NCI-H82 treated with DMSO at 0.1 percent for 48 hours (cell line): ENCODE measurements at regions not wholly inside any gene's neighbourhood (a gene's known extent, or its start where the extent isn't known, plus 50 kb on each side); places are given as distances from the start of the nearest gene placed in this dataset.

Source experiments
- DNase-seq: peaks from one replicate; lab custom pipeline; 2025; ENCODE audit not compliant: unreplicated experiment; lab: John Stamatoyannopoulos, UW

DNA sequence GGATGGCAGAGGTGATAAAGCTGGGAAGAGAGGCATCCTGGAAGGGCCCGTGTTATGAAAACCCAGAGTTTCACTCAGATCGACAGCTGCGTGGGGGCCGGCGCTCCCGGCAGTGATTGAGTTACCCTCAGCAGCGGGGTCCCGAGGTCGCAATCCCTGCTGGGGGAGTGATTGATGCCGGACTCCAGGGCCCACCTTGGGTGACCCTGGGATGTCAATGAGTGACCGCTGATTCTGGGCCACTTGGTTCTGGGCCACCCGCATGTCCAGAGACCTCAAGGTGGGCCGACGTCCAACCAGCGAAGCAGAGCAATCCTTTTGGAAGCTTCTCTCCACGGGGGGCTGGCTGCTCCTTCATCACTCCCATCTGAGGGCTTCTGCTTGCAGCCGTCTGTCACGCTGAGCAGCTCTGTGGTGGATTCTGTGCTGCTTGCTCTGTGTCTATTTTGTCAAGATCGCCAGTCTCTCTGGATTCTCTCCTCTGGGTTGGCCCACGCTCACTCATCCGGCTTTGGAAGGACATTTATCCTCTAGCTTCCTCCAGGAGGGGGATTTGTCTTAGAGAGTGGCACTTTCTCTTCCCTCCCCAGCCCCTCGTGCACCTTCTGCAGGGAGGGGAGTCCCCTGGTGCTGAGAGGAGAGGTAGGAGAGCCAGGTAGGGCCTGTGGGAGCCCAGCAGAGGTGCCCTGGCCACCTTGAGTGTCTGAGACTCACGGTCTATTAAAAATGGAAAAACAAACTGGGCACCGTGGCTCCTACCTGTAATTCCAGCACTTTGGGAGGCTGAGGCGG lies 110.9 kb upstream of the C1orf174 start:
- DNase-seq: no peak

DNA sequence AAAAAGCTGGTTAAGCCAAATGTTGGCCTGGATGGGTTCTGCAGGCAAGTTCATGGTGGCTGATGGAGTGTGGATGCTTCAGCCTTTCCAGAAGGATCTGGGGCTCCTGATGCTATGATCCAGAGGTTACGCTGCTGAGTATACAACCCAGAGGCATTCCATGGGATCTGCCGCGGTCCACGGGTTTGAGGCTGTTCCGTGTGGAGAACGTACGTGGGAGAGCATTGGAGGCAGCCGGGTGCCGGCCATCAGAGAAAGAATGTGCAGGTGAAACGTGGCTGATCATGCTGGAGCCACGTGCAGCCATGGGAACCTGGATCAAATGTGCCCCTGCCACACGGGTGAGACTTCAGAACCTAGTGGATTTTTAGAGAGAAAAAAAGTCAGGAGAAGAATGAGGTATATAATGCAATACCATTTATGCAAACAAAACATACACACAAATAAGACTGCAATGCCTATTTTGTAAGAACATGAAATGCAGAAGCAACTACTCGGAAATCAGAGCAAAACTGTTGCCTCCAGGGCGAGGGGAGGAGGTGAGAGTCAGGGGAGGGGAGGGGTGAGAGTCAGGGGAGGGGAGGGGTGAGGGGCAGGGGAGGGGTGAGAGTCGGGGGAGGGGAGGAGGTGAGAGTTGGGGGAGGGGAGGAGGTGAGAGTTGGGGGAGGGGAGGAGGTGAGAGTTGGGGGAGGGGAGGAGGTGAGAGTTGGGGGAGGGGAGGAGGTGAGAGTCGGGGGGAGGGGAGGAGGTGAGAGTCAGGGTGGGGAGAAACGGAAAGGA lies 116.5 kb upstream of the C1orf174 start:
- no peak for DNase-seq

DNA sequence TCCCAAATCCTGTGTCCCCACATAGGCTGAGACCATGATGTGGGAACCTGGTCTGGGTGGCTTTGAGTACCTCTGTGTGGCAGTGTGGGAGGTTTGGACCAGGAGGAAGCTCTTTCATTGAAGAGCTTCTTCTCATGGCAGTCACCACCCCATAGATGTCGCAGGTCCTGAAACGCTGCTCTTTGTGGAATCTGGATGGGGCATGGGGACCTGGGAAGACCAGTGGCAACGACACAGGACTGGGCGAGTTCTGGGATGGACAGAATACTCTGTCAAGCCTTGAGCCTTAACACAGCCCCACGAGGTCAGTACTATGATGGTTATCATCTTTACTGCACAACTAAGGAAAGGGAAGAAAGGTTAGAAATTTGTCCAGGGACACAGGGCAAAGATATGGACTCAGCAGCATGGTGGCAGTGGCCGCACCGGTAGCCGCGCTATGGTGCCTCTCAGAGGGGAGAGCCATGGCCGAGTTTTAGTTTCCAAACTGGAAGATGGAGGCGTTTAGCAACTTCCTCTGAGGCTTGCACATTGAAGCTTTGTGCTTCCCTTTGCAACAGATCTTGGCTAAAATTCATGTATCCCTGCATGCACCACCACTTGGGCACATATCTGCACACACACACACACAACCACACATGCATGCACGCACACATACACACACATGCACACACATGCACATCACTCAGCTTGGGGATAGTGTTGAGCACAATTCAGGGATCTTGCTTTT lies 117.7 kb upstream of the C1orf174 start:
- no peak for DNase-seq

DNA sequence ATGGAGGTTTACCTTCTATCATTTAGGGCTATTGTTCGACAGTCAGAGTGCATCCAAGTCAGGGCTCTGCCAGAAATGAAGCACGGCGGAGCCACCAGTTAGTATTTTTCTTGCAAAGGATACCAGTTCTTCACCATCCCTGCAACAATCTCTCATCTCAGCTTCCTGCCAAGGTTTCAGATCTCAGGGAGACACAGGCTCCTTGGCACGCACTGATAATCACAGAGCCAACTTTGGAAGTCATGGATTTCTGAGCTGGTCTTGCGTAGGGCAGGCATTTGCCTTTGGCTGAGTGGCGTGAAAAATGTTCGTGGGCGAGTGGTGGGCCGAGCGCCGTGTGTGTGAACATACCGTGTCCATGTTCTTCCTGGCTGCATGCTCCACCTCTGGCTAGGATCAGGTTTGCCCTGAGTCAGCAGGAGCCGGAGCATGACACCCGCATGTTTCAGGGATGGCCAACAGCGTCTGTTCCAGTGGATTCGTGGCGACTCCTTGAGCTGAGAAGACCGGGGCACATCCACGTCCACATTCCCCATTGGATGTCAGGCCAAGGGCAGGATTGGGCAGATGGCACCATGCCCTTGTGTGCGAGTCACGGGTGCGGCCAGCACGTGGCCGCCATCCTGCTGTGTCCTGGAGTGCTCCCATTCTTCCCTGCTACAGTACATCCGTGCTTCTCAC lies 118.5 kb upstream of the C1orf174 start:
- no peak for DNase-seq

DNA sequence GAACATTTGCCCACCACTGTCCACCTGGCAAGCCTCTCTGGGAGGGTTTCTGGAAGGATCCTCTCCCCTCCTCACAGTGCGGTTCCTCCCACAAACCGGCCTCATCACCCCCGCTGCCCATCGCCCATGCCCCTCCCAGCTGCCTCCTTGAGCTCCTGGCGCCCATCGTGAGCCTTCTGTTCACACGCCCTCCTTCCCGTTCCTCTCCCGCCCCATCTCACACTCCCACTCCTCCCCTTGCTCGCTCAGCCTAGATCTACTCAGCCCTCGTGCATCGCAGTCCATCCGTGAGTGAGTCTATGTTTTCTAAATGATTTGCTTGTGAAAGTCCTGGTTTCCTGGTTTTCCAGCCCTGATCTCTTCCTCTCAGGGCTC lies 119.1 kb upstream of the C1orf174 start:
- DNase-seq: no peak

DNA sequence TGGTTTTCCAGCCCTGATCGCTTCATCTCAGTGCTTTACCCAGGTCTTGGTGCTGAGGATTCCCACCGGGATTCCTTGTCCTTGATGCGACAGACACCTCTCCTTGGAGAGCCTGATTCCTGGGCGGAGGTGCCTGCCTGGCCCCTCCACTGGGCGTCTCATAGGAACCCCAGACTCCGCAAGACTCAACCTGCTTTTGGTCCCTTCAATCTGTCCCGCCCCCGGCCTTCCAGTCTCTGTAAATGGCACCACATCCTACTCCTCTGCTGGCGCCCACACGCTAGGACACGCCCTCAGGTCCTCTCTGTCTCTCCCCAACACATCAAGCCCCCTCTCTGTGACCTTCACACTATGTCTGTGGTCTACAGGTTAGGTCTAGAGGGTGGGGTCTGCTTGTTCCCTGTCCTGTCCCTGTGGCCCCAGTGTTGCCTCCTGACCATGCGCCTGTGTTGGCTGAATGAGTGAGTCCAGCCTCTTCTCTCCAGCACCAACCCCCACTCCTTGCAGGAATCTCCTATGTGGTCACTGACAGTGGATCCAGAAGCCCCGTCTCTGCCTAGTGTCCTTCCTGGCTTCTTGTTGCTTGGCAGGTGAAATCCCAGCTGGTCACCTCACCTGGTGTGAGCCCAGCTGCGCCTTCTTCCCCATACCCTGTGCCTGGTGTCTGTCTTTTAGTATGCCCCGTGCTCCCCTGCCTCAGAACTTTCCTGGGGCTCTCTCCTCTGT lies 119.7 kb upstream of the C1orf174 start:
- DNase-seq: no peak

DNA sequence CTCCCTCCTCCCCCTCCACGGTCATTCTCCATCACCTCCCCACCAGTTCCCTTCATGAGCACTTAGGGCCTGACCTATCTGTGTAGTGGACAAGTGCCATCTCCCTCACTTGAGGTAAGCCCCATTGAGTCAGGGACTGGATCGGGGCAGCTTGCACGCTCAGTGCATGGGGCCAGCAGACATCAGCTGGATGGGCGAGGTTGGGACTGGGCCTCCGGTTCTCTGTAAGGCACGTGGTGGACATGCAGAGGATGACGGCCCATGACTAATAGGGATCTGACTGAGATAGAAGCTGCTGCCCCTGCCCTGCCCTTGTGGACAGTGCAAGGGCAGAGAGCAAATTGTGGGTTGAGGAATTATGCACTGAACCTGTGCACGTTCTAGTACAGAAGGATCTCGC lies 120.4 kb upstream of the C1orf174 start:
- no peak for DNase-seq

DNA sequence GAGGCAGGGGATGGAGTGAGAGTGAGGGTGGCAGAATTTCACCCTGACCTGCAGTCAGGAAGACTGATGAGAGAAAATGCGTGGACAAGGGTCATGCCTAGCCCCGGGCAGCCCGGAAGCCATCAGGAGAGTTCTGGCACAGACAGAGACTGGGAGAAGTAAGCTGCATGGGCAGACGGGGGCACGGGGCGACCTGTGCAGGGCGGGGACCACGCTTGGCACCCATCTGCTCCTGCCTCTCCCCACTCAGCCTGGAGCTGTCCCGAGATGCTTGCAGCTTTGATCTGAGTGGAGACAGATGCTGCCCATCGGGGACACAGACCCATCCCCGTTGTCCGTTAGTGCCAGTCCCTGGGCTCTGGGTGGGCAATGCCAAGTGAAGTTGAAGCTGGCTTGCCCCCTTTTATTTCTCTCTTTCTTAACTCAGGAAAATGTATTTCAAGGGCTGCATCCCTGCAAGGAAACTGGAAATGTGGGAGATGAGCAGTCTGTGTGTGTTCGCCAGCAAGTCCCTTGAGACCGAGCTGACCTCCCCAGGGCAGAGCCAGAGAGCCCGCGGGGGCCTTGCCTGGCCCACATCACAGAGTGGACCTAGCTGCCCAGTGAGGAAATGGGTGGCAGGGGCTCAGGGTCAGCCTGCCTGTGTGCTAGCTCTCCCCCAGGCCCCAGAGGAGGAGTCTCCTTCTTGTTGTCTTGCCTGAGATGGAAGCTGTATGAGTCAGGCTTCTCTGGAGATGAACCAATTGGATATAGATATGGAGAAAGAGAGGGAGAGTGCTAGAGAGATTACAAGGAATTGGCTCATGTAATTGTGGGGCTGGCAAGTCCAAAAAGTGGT lies 121.3 kb upstream of the C1orf174 start:
- DNase-seq: no peak

DNA sequence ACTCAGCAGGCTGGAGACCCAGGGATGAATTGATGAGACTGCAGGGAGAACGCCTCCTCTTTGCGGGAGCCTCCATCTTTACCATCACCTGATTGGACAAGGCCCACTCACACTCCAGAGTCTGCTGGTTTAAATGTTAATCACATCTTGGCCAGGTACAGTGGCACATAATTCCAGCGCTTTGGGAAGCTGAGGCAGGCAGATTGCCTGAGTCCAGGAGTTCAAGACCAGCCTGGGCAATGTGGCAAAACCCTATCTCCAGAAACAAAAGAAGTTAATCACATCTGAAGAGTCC lies 121.8 kb upstream of the C1orf174 start:
- no peak for DNase-seq

DNA sequence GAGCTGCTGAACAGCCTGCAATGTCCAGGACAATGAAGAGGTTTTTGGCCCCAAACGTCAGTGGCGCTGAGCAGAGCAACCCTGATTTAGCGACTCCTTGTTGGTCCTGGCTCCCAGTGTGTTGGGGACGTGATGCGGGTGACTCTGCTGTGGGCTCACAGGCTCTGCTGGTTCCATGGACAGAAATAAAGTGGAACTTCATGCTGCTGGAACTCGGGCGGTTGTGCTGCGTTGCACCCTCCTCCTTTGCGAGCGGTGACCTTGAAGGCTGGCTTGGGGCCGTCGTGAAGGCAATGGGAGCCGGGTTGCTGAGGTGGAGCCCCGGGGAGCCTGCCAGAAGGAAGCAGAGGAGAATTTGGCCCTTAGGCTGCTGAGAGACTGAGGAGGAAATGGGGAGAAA lies 122.6 kb upstream of the C1orf174 start:
- DNase-seq: no peak

DNA sequence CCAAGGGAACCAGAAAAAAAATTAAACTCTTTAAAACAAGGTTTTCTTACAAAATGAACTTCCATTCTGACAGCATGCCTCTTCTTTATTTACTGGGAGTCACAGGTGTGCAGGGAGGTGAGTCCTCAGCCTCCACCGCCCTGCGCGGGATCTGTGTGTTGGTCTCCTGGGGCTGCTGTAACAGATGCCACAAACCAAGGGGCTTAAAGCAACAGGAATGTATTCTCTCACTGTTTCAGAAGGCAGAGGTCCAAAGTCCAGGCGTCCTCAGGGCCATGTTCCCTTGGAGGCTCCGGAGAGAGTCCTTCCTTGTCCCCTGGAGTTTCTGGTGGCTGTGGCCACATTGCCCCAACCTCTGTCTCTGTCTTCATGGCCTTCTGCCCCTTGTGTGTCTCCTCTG lies 123.6 kb upstream of the C1orf174 start:
- no peak for DNase-seq

DNA sequence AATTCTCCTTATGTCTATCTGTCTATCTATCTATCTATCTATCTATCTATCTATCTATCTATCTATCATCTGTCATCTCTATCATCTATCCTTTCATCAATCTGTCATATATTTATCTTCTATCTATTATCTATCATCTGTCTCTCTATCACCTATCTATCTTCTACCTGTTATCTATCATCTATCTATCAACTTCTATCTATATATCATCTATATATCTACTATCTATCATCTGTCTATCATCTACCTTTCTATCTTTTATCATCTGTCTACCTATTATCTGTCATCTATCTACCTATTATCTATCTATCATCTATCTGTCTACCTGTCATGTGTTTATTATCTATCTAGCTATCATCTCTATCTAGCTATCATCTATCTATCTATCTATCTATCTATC lies 124.7 kb upstream of the C1orf174 start:
- no peak for DNase-seq

DNA sequence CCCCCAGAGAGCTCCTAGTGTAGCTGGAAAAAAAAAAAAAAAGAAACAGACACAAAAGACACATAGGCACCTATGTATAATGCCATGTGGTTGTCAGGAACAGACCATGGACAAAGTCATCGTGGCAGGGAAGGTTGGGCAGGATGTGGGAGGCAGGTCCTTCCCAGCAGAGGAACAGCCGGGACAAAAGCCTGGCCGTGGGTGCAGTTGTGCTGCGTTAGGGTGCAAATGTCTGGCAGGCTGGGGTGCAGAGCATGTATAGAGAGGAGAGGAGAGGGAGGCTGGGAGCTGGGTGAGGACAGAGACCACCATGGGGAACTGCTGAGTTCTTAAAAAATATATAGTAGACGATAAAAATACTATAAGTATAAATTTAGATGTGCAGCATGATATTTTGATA lies 125.7 kb upstream of the C1orf174 start:
- DNase-seq: no peak

DNA sequence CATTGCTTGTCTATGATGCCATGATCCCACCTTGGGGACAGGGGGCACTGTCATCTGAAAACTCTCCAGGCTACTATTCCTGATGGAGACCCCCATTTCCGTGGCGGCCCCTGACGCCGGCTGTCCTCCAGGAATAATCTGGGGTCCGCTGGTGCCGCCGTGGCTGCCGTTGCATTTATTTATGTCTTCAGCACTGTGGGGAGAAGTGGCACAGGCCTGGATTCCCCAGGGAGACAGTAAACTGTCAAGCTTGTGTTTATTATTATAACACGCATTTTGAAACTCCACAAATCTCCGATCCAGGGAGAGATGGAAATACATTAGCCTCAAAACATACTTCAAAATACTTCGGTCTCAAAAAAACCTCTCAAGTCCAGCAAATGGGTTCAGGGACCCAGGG lies 126.9 kb upstream of the C1orf174 start:
- no peak for DNase-seq

DNA sequence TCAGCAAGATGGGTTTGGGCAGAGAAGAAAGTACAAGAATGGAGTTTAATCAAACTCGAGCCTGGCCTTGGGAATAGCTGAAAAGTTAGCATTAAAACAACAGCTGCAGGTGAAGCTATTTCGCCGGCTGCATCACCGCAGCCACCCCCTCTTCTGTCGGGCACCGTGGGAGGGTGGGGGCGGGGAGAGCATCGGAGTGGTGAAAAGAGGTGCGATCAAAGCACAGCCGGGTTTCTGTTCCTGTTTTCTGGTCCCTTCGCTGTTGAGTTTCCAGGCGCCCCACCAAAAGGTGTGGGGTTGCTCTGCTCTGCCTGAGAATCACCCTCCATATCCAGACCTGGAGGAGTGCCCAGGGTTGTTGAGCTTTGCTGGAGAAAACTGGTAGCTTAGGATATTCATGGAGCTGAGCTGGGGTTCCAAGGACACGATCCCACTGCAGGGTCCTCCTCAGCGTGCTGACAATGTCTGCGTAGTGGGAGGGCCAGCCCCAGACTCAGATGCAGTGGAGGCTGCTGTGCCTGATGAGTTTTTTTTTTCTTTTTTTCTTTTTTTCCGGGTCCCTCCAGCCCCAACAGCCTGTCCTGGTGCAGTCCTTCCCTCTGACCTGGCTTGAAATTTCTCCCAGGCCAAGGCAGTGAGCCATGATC lies 127.5 kb upstream of the C1orf174 start:
- no peak for DNase-seq

DNA sequence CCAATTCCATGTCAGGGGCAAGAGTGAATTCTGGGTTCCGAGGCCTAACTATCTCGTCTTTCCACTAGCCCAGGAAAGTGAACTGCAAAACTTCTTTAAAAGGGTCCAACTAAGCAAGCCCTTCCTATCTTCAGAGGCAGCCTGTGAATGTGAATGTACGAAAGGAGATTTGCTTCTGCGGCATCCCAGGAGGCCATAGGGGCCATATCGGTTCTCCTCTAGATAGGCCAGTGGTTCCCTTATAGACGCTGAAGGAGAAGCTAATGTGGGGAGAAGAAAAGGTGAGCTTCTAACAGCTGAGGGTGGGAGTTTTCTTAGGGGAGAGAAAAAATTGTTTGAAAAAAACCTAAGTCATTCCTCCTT lies 128.0 kb upstream of the C1orf174 start:
- no peak for DNase-seq

DNA sequence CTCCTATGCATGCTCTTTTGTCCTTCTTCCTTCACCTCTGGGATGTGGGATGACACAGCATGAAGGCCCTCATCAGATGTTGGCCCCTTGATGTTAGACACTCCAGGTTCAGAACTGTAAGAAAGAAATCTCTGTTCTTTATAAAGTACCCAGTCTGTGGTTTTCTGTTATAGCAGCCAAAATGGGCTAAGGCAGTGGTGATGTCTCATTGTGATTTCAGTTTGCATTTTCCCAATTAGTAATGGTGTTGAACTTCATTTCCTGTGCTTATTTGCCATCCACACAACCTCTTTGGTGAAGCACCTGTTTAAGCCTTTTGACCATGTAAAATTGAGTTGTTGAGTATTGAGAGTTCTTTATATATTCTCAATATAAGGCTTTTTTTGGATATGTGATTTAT lies 129.3 kb upstream of the C1orf174 start:
- DNase-seq: no peak

DNA sequence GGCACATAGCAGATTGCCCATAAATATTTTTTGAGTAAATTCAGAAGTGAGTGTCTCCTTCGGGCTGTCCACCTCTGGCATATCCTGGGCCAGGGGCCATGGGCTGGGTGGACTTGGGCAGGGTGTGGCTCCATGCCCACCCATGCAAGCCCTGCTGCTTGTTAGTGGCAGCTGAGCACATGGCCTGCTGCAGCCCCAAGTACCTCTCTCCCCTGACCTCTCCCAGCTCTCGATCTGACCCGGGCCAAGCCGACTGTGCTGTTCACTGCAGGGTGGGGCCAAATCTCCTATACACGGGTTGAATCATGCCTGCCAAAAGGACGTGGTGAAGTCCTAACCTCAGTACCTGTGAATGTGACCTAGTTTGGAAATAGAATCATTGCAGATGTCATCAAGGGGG lies 132.5 kb upstream of the C1orf174 start:
- no peak for DNase-seq

DNA sequence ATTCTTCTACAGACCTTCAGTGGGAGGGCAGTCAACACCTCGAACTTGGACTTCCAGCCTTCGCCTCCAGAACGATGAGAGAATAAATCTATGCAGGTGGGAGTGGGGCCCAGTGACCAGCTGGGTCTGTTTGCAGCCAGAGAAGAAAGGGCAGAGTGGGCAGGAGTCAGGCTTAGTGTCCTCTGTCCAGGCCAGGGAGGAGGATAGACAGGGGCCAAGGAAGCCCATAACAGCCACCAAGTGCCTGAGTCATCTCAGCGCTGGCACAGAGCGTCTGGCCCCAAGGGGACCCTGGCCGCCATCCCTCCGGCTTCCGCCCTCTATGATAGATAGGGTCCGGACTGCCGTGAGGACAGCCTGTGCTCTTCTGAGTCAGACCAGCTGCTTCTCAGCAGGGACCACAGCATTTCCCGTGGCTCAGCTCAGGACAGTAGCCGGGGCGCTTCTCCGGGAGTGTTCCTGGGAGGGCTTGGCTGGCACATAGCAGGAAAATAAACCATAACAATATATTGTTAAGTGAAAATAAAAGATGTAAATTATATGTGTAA lies 133.1 kb upstream of the C1orf174 start:
- DNase-seq: no peak
